Epithelial cell of proximal tubule (primary cell): ENCODE measurements at regions not wholly inside any gene's neighbourhood (a gene's known extent, or its start where the extent isn't known, plus 50 kb on each side); places are given as distances from the start of the nearest gene placed in this dataset.

Experiments
- DNase-seq: peaks from one replicate; pipeline ENCODE4 v3.0.0-alpha.2; 2011; ENCODE audit warnings: low read depth
- H3K4me3 ChIP-seq: 2 replicates; pipeline ENCODE4 v1.5.1; 2011; ENCODE audit warnings: low read depth, mild to moderate bottlenecking, low read length
- TF ChIP-seq, protein P1 (sequence below): conservative IDR thresholded peaks from 2 replicates; pipeline ENCODE4 v1.5.1; 2012; ENCODE audit warnings: low read depth, mild to moderate bottlenecking, low read length

GRCh38 chr2:66271777-66272176 lies 163.1 kb upstream of the MEIS1 start:
- no peak overlapping the region for H3K4me3 ChIP-seq
- TF ChIP-seq, protein P1, sequence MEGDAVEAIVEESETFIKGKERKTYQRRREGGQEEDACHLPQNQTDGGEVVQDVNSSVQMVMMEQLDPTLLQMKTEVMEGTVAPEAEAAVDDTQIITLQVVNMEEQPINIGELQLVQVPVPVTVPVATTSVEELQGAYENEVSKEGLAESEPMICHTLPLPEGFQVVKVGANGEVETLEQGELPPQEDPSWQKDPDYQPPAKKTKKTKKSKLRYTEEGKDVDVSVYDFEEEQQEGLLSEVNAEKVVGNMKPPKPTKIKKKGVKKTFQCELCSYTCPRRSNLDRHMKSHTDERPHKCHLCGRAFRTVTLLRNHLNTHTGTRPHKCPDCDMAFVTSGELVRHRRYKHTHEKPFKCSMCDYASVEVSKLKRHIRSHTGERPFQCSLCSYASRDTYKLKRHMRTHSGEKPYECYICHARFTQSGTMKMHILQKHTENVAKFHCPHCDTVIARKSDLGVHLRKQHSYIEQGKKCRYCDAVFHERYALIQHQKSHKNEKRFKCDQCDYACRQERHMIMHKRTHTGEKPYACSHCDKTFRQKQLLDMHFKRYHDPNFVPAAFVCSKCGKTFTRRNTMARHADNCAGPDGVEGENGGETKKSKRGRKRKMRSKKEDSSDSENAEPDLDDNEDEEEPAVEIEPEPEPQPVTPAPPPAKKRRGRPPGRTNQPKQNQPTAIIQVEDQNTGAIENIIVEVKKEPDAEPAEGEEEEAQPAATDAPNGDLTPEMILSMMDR: no peak
- no peak for DNase-seq

DNA sequence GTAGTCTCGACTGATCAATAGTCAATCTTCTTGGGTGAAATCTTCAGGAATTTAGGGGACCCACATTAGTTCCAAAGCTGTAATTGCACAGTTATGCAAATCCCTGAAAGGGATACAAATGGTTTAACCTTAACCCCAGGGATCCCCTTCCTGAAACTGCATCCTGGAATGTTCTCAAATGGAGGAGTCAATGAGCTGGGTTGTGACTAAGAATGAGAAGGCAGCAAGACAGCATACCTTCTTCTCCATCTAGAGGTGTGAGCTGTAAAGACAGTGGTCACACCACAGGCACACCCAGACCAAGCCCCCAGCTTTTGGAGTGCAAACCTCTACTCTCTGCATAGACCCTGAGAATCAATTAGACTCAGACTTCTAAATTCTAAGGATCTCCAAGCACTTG lies 164.7 kb upstream of the MEIS1 start:
- no peak for DNase-seq
- TF ChIP-seq, protein P1: no peak
- H3K4me3 ChIP-seq: no peak overlapping the region

DNA sequence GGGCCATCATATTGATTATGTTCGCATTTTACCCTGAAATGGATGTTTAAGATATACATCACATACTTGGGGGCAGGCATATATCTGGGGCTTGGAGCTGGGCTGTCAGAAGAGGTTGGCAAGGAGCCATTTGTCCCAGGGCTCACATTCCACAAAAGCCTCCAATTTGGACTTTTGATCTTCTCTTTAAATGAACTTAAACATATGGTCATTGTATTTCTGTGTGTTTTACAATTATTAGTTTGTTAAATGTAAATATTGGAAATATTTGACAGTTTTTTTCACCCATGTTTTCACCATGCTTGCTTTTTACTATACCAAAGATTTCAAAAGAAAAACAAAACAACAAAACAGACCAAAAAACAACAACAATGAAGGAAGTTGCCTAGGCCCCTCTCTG lies 165.8 kb upstream of the MEIS1 start:
- no peak overlapping the region for H3K4me3 ChIP-seq
- no peak for DNase-seq
- TF ChIP-seq, protein P1: no peak

DNA sequence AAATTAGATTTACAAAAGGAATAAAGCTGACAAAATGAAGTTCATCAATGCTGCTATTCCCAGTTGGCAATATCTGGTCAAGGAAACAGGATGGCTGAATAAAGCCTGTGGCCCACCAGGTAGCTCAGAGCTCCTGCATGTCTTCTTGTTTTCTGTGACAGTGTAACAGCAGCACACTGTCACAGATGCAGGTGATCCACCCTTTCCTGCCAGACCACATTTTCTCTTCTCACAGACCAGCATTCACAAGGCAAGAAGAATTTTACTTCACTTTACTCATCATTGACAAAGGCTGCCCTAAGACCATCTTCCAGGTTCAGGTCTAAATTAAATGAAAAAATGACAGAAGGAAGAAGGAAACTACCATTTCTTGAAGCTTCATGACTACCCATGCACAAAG lies 166.2 kb upstream of the MEIS1 start:
- H3K4me3 ChIP-seq: no peak overlapping the region
- TF ChIP-seq, protein P1: no peak
- no peak for DNase-seq

DNA sequence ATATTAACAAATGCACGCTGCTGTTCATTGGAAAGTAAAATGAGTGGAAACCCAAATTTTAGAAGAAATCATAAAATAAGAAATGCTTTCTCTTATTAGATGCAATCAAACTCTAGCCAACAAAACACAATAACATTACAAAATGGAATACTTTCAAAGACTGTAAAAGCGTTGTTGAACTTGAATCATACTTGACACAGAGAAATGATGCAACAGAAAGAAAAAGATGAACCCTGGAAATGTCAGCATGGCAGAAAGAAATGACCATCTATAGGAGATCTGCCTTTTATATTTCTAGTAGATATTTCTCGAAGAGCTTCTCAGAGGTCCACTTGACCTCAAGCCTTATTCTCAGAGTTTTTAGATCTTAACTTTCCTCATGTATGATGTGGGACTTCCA lies 170.6 kb upstream of the MEIS1 start:
- no peak overlapping the region for H3K4me3 ChIP-seq
- no peak for DNase-seq
- TF ChIP-seq, protein P1: no peak

DNA sequence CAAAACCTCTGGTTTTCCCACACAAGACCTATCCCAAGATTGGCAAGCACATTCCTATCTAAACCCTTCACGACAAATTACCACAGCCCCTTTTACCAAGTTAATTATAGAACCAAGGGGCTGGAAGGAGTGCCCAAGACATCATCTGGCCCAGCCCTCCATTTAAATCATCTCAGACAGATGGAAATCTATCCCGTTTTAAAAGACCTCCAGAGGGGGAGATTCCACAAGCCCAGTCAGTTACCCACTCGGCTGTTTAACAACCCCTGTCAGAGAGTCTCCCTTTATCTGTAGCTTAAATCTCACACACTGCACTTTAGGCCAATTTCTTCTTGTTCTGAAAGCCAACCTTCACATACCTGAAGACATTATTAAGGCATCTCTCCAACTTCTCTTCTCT lies 179.1 kb upstream of the MEIS1 start:
- H3K4me3 ChIP-seq: no peak overlapping the region
- no peak for DNase-seq
- TF ChIP-seq, protein P1: no peak

DNA sequence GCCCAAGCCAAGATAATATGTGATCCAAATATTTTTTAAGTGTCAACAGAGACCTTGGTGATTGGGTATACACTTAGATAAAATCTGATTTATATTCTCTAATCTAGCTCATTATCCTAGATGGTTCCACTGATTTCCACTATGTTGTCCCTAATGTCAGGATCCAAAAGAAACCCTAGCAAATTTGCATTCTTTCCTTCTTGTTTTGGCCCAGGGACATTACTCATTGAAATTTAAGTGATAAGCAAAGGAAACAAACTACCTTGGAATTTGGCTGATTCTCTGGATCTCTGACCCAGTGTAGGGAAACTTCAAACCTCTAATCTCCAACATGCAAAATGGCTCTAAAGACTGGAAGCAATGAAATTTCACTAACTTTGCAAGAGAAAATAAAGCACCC lies 179.8 kb upstream of the MEIS1 start:
- no peak for DNase-seq
- TF ChIP-seq, protein P1: no peak
- no peak overlapping the region for H3K4me3 ChIP-seq
